ENCODE measurements at regions not wholly inside any gene's neighbourhood (a gene's known extent, or its start where the extent isn't known, plus 50 kb on each side); places are given as distances from the start of the nearest gene placed in this dataset.

- intact Hi-C loops (cut with micrococcal nuclease), result no loop called here
- no peak for DNase-seq (ENCODE audit: low spot score)
- Mint-ChIP-seq H3K36me3 (ENCODE audit: low read depth) (no peaks in the 10 kb centered on the region), H3K9me3 (peaks cover 14% of the 10 kb centered on the region), H3K4me1 (ENCODE audit: low read depth) (no peaks in the 10 kb centered on the region), H3K27ac (no peak overlapping the region), H3K4me3 (no peak overlapping the region), H3K27me3 (ENCODE audit: insufficient read depth) (no peaks in the 10 kb centered on the region)
Measured at GRCh38 chr9:106576232-106576760, 286.7 kb upstream of the ZNF462 start.

- H3K36me3 Mint-ChIP-seq (ENCODE audit: low read depth), result no peaks in the 10 kb centered on the region
- peaks cover 14% of the 10 kb centered on the region for H3K9me3 Mint-ChIP-seq
- H3K4me1 Mint-ChIP-seq (ENCODE audit: low read depth), result no peaks in the 10 kb centered on the region
- no peaks in the 10 kb centered on the region for H3K27me3 Mint-ChIP-seq (ENCODE audit: insufficient read depth)
- H3K4me3 Mint-ChIP-seq, result no peak overlapping the region
- no peak for DNase-seq (ENCODE audit: low spot score)
- intact Hi-C loops (cut with micrococcal nuclease), result no loop called here
- H3K27ac Mint-ChIP-seq, result no peak overlapping the region
Measured at GRCh38 chr9:106577121-106577520, 285.8 kb upstream of the ZNF462 start.

GRCh38 chr9:106580546-106580945 lies 282.4 kb upstream of the ZNF462 start:
- Mint-ChIP-seq H3K27me3 (ENCODE audit: insufficient read depth) (no peaks in the 10 kb centered on the region), H3K9me3 (peaks cover 5% of the 10 kb centered on the region), H3K4me1 (ENCODE audit: low read depth) (no peaks in the 10 kb centered on the region), H3K36me3 (ENCODE audit: low read depth) (no peaks in the 10 kb centered on the region), H3K27ac (no peak overlapping the region), H3K4me3 (no peak overlapping the region)
- intact Hi-C loops (cut with micrococcal nuclease), result no loop called here
- no peak for DNase-seq (ENCODE audit: low spot score)

GRCh38 chr9:106581973-106582372 lies 281.0 kb upstream of the ZNF462 start:
- no peak overlapping the region for H3K27ac Mint-ChIP-seq
- H3K4me3 Mint-ChIP-seq, result no peak overlapping the region
- H3K36me3 Mint-ChIP-seq (ENCODE audit: low read depth), result no peaks in the 10 kb centered on the region
- no peaks in the 10 kb centered on the region for H3K27me3 Mint-ChIP-seq (ENCODE audit: insufficient read depth)
- no peak for DNase-seq (ENCODE audit: low spot score)
- H3K4me1 Mint-ChIP-seq (ENCODE audit: low read depth), result no peaks in the 10 kb centered on the region
- peaks cover 10% of the 10 kb centered on the region for H3K9me3 Mint-ChIP-seq
- intact Hi-C loops (cut with micrococcal nuclease), result no loop called here

GRCh38 chr9:106583751-106584150 lies 279.2 kb upstream of the ZNF462 start:
- Mint-ChIP-seq H3K27me3 (ENCODE audit: insufficient read depth) (no peaks in the 10 kb centered on the region), H3K4me1 (ENCODE audit: low read depth) (no peaks in the 10 kb centered on the region), H3K4me3 (no peak overlapping the region), H3K36me3 (ENCODE audit: low read depth) (no peaks in the 10 kb centered on the region), H3K27ac (no peak overlapping the region), H3K9me3 (peaks cover 10% of the 10 kb centered on the region)
- no peak for DNase-seq (ENCODE audit: low spot score)
- intact Hi-C loops (cut with micrococcal nuclease), result loop anchor here (1.0 kb wide), 1 partner anchor 30 kb away; no protein-coding TSS in a partner anchor

GRCh38 chr9:106587042-106587441 lies 275.9 kb upstream of the ZNF462 start:
- H3K4me3 Mint-ChIP-seq, result no peak overlapping the region
- no peaks in the 10 kb centered on the region for H3K4me1 Mint-ChIP-seq (ENCODE audit: low read depth)
- intact Hi-C loops (cut with micrococcal nuclease), result no loop called here
- no peak for DNase-seq (ENCODE audit: low spot score)
- no peak overlapping the region for H3K27ac Mint-ChIP-seq
- peaks cover 5% of the 10 kb centered on the region for H3K9me3 Mint-ChIP-seq
- no peaks in the 10 kb centered on the region for H3K36me3 Mint-ChIP-seq (ENCODE audit: low read depth)
- H3K27me3 Mint-ChIP-seq (ENCODE audit: insufficient read depth), result no peaks in the 10 kb centered on the region

GRCh38 chr9:106588626-106589025 lies 274.3 kb upstream of the ZNF462 start:
- no peaks in the 10 kb centered on the region for H3K27me3 Mint-ChIP-seq (ENCODE audit: insufficient read depth)

GRCh38 chr9:106590759-106591505 lies 272.0 kb upstream of the ZNF462 start:
- H3K4me3 Mint-ChIP-seq, result no peak overlapping the region
- no peaks in the 10 kb centered on the region for H3K36me3 Mint-ChIP-seq (ENCODE audit: low read depth)
- intact Hi-C loops (cut with micrococcal nuclease), result no loop called here
- H3K27ac Mint-ChIP-seq, result no peak overlapping the region
- no peak for DNase-seq (ENCODE audit: low spot score)
- no peaks in the 10 kb centered on the region for H3K27me3 Mint-ChIP-seq (ENCODE audit: insufficient read depth)
- peaks cover 5% of the 10 kb centered on the region for H3K9me3 Mint-ChIP-seq
- no peaks in the 10 kb centered on the region for H3K4me1 Mint-ChIP-seq (ENCODE audit: low read depth)

More at GRCh38 chr9:106588626-106589025, 274.3 kb upstream of the ZNF462 start:
- Mint-ChIP-seq H3K4me1 (ENCODE audit: low read depth) (no peaks in the 10 kb centered on the region), H3K36me3 (ENCODE audit: low read depth) (no peaks in the 10 kb centered on the region), H3K9me3 (peaks cover 5% of the 10 kb centered on the region), H3K4me3 (no peak overlapping the region), H3K27ac (no peak overlapping the region)
- no peak for DNase-seq (ENCODE audit: low spot score)
- intact Hi-C loops (cut with micrococcal nuclease), result no loop called here

GRCh38 chr9:106593201-106593600 lies 269.8 kb upstream of the ZNF462 start:
- Mint-ChIP-seq H3K27ac (no peak overlapping the region), H3K4me3 (no peak overlapping the region), H3K36me3 (ENCODE audit: low read depth) (no peaks in the 10 kb centered on the region), H3K4me1 (ENCODE audit: low read depth) (no peaks in the 10 kb centered on the region), H3K9me3 (no peaks in the 10 kb centered on the region), H3K27me3 (ENCODE audit: insufficient read depth) (no peaks in the 10 kb centered on the region)
- intact Hi-C loops (cut with micrococcal nuclease), result no loop called here
- no peak for DNase-seq (ENCODE audit: low spot score)

- intact Hi-C loops (cut with micrococcal nuclease), result no loop called here
- Mint-ChIP-seq H3K4me1 (ENCODE audit: low read depth) (no peaks in the 10 kb centered on the region), H3K9me3 (no peaks in the 10 kb centered on the region)
Measured at GRCh38 chr9:106596984-106597383, 266.0 kb upstream of the ZNF462 start.

GRCh38 chr9:106600955-106601560 lies 261.9 kb upstream of the ZNF462 start:
- Mint-ChIP-seq H3K4me3 (no peak overlapping the region), H3K27ac (no peak overlapping the region), H3K36me3 (ENCODE audit: low read depth) (no peaks in the 10 kb centered on the region), H3K27me3 (ENCODE audit: insufficient read depth) (no peaks in the 10 kb centered on the region), H3K4me1 (ENCODE audit: low read depth) (no peaks in the 10 kb centered on the region), H3K9me3 (peaks cover 7% of the 10 kb centered on the region)
- intact Hi-C loops (cut with micrococcal nuclease), result no loop called here
- DNase-seq (ENCODE audit: low spot score), result no peak

More at GRCh38 chr9:106596984-106597383, 266.0 kb upstream of the ZNF462 start:
- no peak overlapping the region for H3K27ac Mint-ChIP-seq
- no peaks in the 10 kb centered on the region for H3K27me3 Mint-ChIP-seq (ENCODE audit: insufficient read depth)
- no peak overlapping the region for H3K4me3 Mint-ChIP-seq
- H3K36me3 Mint-ChIP-seq (ENCODE audit: low read depth), result no peaks in the 10 kb centered on the region
- DNase-seq (ENCODE audit: low spot score), result no peak

GRCh38 chr9:106602344-106602743 lies 260.6 kb upstream of the ZNF462 start:
- H3K4me1 Mint-ChIP-seq (ENCODE audit: low read depth), result no peaks in the 10 kb centered on the region
- intact Hi-C loops (cut with micrococcal nuclease), result no loop called here
- H3K36me3 Mint-ChIP-seq (ENCODE audit: low read depth), result no peaks in the 10 kb centered on the region
- no peaks in the 10 kb centered on the region for H3K27me3 Mint-ChIP-seq (ENCODE audit: insufficient read depth)
- no peak overlapping the region for H3K27ac Mint-ChIP-seq
- no peak for DNase-seq (ENCODE audit: low spot score)
- H3K9me3 Mint-ChIP-seq, result peaks cover 7% of the 10 kb centered on the region
- H3K4me3 Mint-ChIP-seq, result no peak overlapping the region

- Mint-ChIP-seq H3K4me1 (ENCODE audit: low read depth) (no peaks in the 10 kb centered on the region), H3K27me3 (ENCODE audit: insufficient read depth) (no peaks in the 10 kb centered on the region), H3K36me3 (ENCODE audit: low read depth) (no peaks in the 10 kb centered on the region), H3K9me3 (no peaks in the 10 kb centered on the region), H3K4me3 (no peak overlapping the region), H3K27ac (no peak overlapping the region)
- intact Hi-C loops (cut with micrococcal nuclease), result no loop called here
- DNase-seq (ENCODE audit: low spot score), result no peak
Measured at GRCh38 chr9:106613250-106613737, 249.7 kb upstream of the ZNF462 start.

Data from activated T-helper 1 cell treated with anti-CD3 and anti-CD28 coated beads, Interleukin-12 subunit alpha, Interleukin-12 subunit beta, Interleukin-2, Interleukin-4 antibody, amounts not matched to agents 30 ng/mL and 10 ng/mL and 1 ng/mL, durations not matched to agents 14 hours and 24 hours and 36 hours (primary cell).